Endothelial cell of umbilical vein (primary cell): ENCODE measurements at regions not wholly inside any gene's neighbourhood (a gene's known extent, or its start where the extent isn't known, plus 50 kb on each side); places are given as distances from the start of the nearest gene placed in this dataset.

ENCODE experiments used
- BruUV-seq: library from RNA; stranded (reverse); fragments of 400-500 nt; replicated peaks from 2 replicates; lab custom pipeline; 2021; lab: Mats Ljungman, UMichigan
- CTCF ChIA-PET: fragments of 300-600, 350-600 bp; sonication (Branson Sonifier 250); formaldehyde crosslinking; loops from one replicate; lab custom pipeline; 2021; ENCODE audit warnings: antibody characterized with exemption, inconsistent platforms; lab: Charles Lee
- POLR2A ChIA-PET: fragments of 300-600, 350-600 bp; sonication (Branson Sonifier 250); formaldehyde crosslinking; loops from one replicate; lab custom pipeline; 2021; ENCODE audit warnings: antibody characterized with exemption, inconsistent platforms; lab: Charles Lee
- DNase-seq: peaks from one replicate; pipeline ENCODE4 v3.0.0-alpha.2; 2011; ENCODE audit warnings: low read depth, low spot score
- FAIRE-seq: peaks from 2 replicates; lab custom pipeline; 2011; peaks lifted over from hg19 to GRCh38; lab: Jason Lieb, UNC
- H2AFZ ChIP-seq: 2 replicates; pipeline ENCODE4 v1.6.0; 2012; ENCODE audit warnings: low read depth, low read length, control low read depth, inconsistent platforms
- H3K27ac ChIP-seq: 2 replicates; pipeline ENCODE4 v1.5.1; 2011; ENCODE audit warnings: low read depth, mild to moderate bottlenecking, control low read depth, low read length, moderate library complexity; ENCODE audit not compliant: insufficient read depth
- H3K27me3 ChIP-seq, 2 experiments: 2 replicates each; pipeline versions ENCODE4 v1.6.0 to v1.6.1; 2011; ENCODE audit warnings: low read length in 2 of 2, mixed read lengths in 1 of 2; ENCODE audit not compliant: control insufficient read depth in 2 of 2, insufficient read depth in 2 of 2
- H3K36me3 ChIP-seq, 2 experiments: 2 replicates in 1 of 2; 3 replicates in 1 of 2; pipeline ENCODE4 v1.5.1; 2011; ENCODE audit warnings: low read length in 2 of 2, mild to moderate bottlenecking in 1 of 2, moderate library complexity in 1 of 2; ENCODE audit not compliant: control insufficient read depth in 2 of 2, insufficient read depth in 2 of 2; ENCODE audit errors: extremely low read depth in 1 of 2
- H3K4me1 ChIP-seq: 3 replicates; pipeline ENCODE4 v1.5.1; 2011; ENCODE audit warnings: mild to moderate bottlenecking, low read length; ENCODE audit not compliant: control insufficient read depth, insufficient read depth; ENCODE audit errors: extremely low read depth
- H3K4me2 ChIP-seq: 2 replicates; pipeline ENCODE4 v1.6.1; 2011; ENCODE audit warnings: low read length, control low read depth, mixed read lengths; ENCODE audit not compliant: insufficient read depth
- H3K4me3 ChIP-seq, 3 experiments: fragments of 200-600 bp in 1 of 3; sonication (generic), shearing (Covaris generic) in 1 of 3; replicated peaks in 1 of 3; 2 replicates each; pipeline ENCODE4 v1.5.1; 2011 to 2016; ENCODE audit warnings: control low read depth in 3 of 3, low read length in 3 of 3, mild to moderate bottlenecking in 2 of 3, inconsistent platforms in 1 of 3, low read depth in 1 of 3, moderate library complexity in 1 of 3; ENCODE audit not compliant: insufficient read depth in 1 of 3
- H3K79me2 ChIP-seq: 2 replicates; pipeline ENCODE4 v1.6.0; 2012; ENCODE audit warnings: low read length, inconsistent platforms; ENCODE audit not compliant: control insufficient read depth, insufficient read depth
- H3K9ac ChIP-seq: replicated peaks from 2 replicates; pipeline ENCODE3; 2011; ENCODE audit warnings: low read length, control low read depth; ENCODE audit not compliant: insufficient read depth; ENCODE audit errors: extremely low read depth
- H3K9me1 ChIP-seq: replicated peaks from 3 replicates; pipeline ENCODE4 v1.6.0; 2011; ENCODE audit warnings: mild to moderate bottlenecking, low read length; ENCODE audit not compliant: control insufficient read depth, insufficient read depth; ENCODE audit errors: extremely low read depth
- H3K9me3 ChIP-seq: replicated peaks from 2 replicates; pipeline ENCODE4 v1.5.1; 2012; ENCODE audit warnings: low read length, inconsistent platforms; ENCODE audit not compliant: control insufficient read depth, insufficient read depth
- H4K20me1 ChIP-seq: replicated peaks from 2 replicates; pipeline ENCODE3; 2011; ENCODE audit warnings: mild to moderate bottlenecking, low read length; ENCODE audit not compliant: control insufficient read depth, insufficient read depth; ENCODE audit errors: extremely low read depth
- CTCF ChIP-seq, 2 donors: IDR thresholded peaks; 1 replicate in 1 of 2; 2 replicates in 1 of 2; pipeline ENCODE4 v1.5.1; 2011; ENCODE audit warnings: low read length in 2 of 2, mild to moderate bottlenecking in 2 of 2, moderate library complexity in 2 of 2, control low read depth in 1 of 2, inconsistent platforms in 1 of 2, low read depth in 1 of 2; ENCODE audit not compliant: insufficient read depth in 1 of 2; ENCODE audit errors: extremely low read depth in 1 of 2
- EZH2 ChIP-seq: IDR thresholded peaks from 2 replicates; pipeline ENCODE4 v1.6.1; 2012; ENCODE audit warnings: borderline replicate concordance, low read depth, mild to moderate bottlenecking, moderate library complexity, low read length, inconsistent platforms; ENCODE audit not compliant: severe bottlenecking
- FOS ChIP-seq: IDR thresholded peaks from 2 replicates; pipeline ENCODE4 v1.6.1; 2011; ENCODE audit warnings: mild to moderate bottlenecking, low read length, moderate library complexity, borderline replicate concordance; ENCODE audit not compliant: insufficient read depth
- GATA2 ChIP-seq: IDR thresholded peaks from 2 replicates; pipeline ENCODE4 v1.7.0; 2011; ENCODE audit warnings: low read depth, mild to moderate bottlenecking, moderate library complexity, mixed read lengths, low read length; ENCODE audit not compliant: insufficient read length, insufficient read depth
- JUN ChIP-seq: IDR thresholded peaks from 2 replicates; pipeline ENCODE4 v1.6.1; 2011; ENCODE audit warnings: borderline replicate concordance, low read depth; ENCODE audit not compliant: insufficient read length, insufficient read depth
- MYC ChIP-seq: IDR thresholded peaks from one replicate; pipeline ENCODE4 v1.6.1; 2011; ENCODE audit warnings: mild to moderate bottlenecking, low read depth, low read length
- POLR2A ChIP-seq: IDR thresholded peaks from 2 replicates; pipeline ENCODE4 v1.6.1; 2012; ENCODE audit warnings: low read depth, mild to moderate bottlenecking, control low read depth, low read length
- POLR2AphosphoS5 ChIP-seq: IDR thresholded peaks from 2 replicates; pipeline ENCODE4 v1.6.1; 2012; ENCODE audit warnings: low read depth, mild to moderate bottlenecking, control low read depth, low read length, moderate library complexity; ENCODE audit not compliant: insufficient read depth
- dilution Hi-C: fragments of 300-500 bp; cut with MboI; formaldehyde crosslinking; loops from one replicate; pipeline ENCODE4 v1.15.0; 2019; ENCODE audit warnings: low sequenced_read_pairs; ENCODE audit not compliant: extremely low pct_ligation_motif_present
- intact Hi-C: fragments of 100-400 bp; cut with micrococcal nuclease; formaldehyde crosslinking; loops from one replicate; pipeline ENCODE4 v1.10.0; 2022
- TF ChIP-seq, protein P1 (sequence below): IDR thresholded peaks from 2 replicates; pipeline ENCODE4 v1.6.1; 2011; ENCODE audit not compliant: insufficient read depth, insufficient read length

DNA sequence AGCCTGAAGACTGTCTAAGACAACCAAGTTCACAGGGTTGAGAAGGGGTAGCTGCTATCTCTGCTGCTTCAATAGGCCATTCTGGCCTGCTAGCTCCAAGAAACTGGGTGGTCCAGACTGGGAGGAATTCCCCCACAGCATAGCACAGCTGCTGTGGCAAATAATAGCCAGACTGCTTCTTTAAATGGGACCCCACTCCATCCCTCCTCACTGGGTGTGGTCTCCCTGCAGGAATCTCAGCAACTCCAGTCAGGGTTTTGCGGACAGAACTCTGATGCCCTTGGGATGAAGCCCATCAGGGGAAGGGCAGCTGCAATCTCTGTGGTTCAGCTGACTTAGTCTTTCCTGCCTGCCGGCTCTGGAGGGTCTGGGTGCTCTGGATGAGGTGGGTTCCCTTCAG, 1018.6 kb upstream of the DIAPH2 start:
- H3K27ac ChIP-seq = no peak overlapping the region
- H3K9me3 ChIP-seq = no peaks in the 10 kb centered on the region
- CTCF ChIA-PET = no interaction called here
- dilution Hi-C loops (no loop called here), intact Hi-C loops (no loop called here)
- no peaks in the 10 kb centered on the region for H3K4me1 ChIP-seq
- no peak overlapping the region for H2AFZ ChIP-seq
- H3K4me3 ChIP-seq = no peak overlapping the region
- FAIRE-seq = no peak
- no peaks in the 10 kb centered on the region for H3K79me2 ChIP-seq
- no peaks in the 10 kb centered on the region for H3K36me3 ChIP-seq
- H3K9me1 ChIP-seq = no peaks in the 10 kb centered on the region
- DNase-seq = no peak
- no peaks in the 10 kb centered on the region for H4K20me1 ChIP-seq
- H3K9ac ChIP-seq = no peak overlapping the region
- no peaks in the 10 kb centered on the region for H3K27me3 ChIP-seq
- POLR2A ChIA-PET = no interaction called here
- no TSS peak for BruUV-seq
- TF ChIP-seq JUN = no peak
- no peak for TF ChIP-seq CTCF (IDR thresholded peaks at IDR 0.05; ENCODE audit: extremely low read depth in 1 of 2, insufficient read depth in 1 of 2, low read depth in 1 of 2, low read length in 2 of 2)
- TF ChIP-seq FOS = no peak
- TF ChIP-seq POLR2AphosphoS5 = no peak
- TF ChIP-seq EZH2 = no peak
- TF ChIP-seq MYC = no peak
- TF ChIP-seq, protein P1, sequence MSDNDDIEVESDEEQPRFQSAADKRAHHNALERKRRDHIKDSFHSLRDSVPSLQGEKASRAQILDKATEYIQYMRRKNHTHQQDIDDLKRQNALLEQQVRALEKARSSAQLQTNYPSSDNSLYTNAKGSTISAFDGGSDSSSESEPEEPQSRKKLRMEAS = no peak
- no peak for TF ChIP-seq GATA2
- no peak for TF ChIP-seq POLR2A
- H3K4me2 ChIP-seq = no peak overlapping the region
